Stimulated activated naive CD8-positive, alpha-beta T cell treated with anti-CD3 and anti-CD28 coated beads, Interleukin-15, Interleukin-2, amounts not matched to agents 100 ng/mL and 50 ng/mL, for 24 hours (primary cell): ENCODE measurements at regions not wholly inside any gene's neighbourhood (a gene's known extent, or its start where the extent isn't known, plus 50 kb on each side); places are given as distances from the start of the nearest gene placed in this dataset.
"Not testable (repeated sequence)": the region's sequence is repeated elsewhere in the genome, so short reads cannot be mapped to it uniquely, and the experiment has no call there.

Experiments used
- H3K27ac Mint-ChIP-seq: one replicate; pipeline ENCODE4 v1.8.0; 2021; ENCODE audit warnings: mild to moderate bottlenecking, mixed read lengths
- H3K27me3 Mint-ChIP-seq: one replicate; pipeline ENCODE4 v1.8.0; 2021; ENCODE audit warnings: mixed read lengths
- H3K36me3 Mint-ChIP-seq: one replicate; pipeline ENCODE4 v1.8.0; 2021; ENCODE audit warnings: low read depth, mixed read lengths
- H3K4me1 Mint-ChIP-seq: one replicate; pipeline ENCODE4 v1.8.0; 2021; ENCODE audit warnings: low read depth, mixed read lengths
- H3K4me3 Mint-ChIP-seq: one replicate; pipeline ENCODE4 v1.8.0; 2021; ENCODE audit warnings: mild to moderate bottlenecking, mixed read lengths
- H3K9me3 Mint-ChIP-seq: one replicate; pipeline ENCODE4 v1.8.0; 2021; ENCODE audit warnings: mixed read lengths

- no peaks in the 10 kb centered on the region for H3K36me3 Mint-ChIP-seq
- no peaks in the 10 kb centered on the region for H3K4me1 Mint-ChIP-seq
- no peaks in the 10 kb centered on the region for H3K9me3 Mint-ChIP-seq
- H3K27ac Mint-ChIP-seq, result no peak overlapping the region
- H3K27me3 Mint-ChIP-seq, result no peaks in the 10 kb centered on the region
- H3K4me3 Mint-ChIP-seq, result no peak overlapping the region
These were observed 524.2 kb upstream of the CRIM1 start for GRCh38 chr2:35831385-35831784.

GRCh38 chr2:35830833-35831232 is 524.7 kb upstream of the CRIM1 start:
- no peaks in the 10 kb centered on the region for H3K9me3 Mint-ChIP-seq

DNA sequence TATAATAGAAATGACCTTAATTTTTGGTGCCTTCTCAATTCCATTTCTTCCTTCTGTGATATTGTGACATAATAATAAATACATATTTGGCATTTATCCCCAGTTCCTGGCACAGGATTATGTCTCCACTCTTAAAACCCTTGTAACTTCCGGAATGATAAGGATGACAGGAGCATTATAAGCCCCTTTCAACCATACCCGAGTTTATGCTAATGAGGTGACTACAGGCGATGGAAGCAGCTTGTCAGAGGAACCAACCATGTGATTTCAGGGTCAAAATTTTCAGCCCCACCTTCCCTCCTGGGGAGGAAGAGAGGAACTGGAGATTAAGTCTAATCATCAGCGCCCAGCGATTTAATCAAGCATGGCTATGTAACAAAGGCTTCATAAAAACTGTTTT is 528.5 kb upstream of the CRIM1 start:
- Mint-ChIP-seq H3K36me3 (no peaks in the 10 kb centered on the region), H3K27me3 (no peaks in the 10 kb centered on the region), H3K27ac (no peak overlapping the region), H3K4me3 (no peak overlapping the region), H3K9me3 (no peaks in the 10 kb centered on the region), H3K4me1 (no peaks in the 10 kb centered on the region)

More at GRCh38 chr2:35830833-35831232, 524.7 kb upstream of the CRIM1 start:
- Mint-ChIP-seq H3K4me1 (no peaks in the 10 kb centered on the region), H3K4me3 (no peak overlapping the region), H3K36me3 (no peaks in the 10 kb centered on the region), H3K27ac (no peak overlapping the region), H3K27me3 (no peaks in the 10 kb centered on the region)

DNA sequence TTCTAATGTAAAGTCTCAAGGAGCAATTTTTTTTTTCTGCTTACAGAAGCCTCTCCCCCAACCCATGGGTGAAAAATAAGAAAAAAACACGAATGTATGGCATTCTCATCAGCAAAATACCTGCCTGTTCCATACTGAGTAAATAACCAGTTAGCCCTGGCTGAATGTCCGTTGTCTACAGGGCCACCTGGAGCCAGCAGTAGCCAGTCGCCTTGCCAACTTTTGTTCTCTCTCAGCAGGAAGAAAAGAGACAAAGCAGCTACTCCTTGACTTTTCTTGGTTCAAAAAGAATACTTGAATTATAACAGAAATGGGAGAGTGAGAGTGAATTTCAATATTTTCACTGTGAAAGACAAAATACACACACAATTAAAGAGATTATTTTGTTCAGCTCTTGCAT is 532.9 kb upstream of the CRIM1 start:
- Mint-ChIP-seq H3K36me3 (no peaks in the 10 kb centered on the region), H3K9me3 (no peaks in the 10 kb centered on the region), H3K4me1 (no peaks in the 10 kb centered on the region), H3K4me3 (no peak overlapping the region), H3K27ac (no peak overlapping the region), H3K27me3 (peaks cover 4% of the 10 kb centered on the region)

DNA sequence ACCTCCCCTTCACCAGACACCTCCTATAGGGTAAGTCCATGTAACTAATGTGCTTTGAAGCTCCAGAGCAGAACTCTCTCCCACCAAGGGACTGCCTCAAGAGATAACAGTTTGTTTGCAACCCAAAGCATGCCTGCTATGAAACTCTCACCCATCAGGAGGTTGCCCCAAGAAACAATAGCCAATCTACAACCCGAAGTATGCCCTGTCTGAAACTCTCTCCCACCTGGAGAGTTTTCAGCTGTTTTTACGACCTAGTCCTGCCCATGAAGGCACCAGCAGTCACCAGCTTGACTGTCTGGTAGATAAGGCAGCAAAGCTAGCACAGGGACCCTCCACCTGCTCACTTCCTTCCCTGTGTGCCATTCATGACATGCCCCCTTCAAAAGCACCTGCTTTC is 533.9 kb upstream of the CRIM1 start:
- Mint-ChIP-seq H3K27me3 (peaks cover 4% of the 10 kb centered on the region), H3K27ac (no peak overlapping the region), H3K4me3 (no peak overlapping the region), H3K36me3 (no peaks in the 10 kb centered on the region), H3K9me3 (no peaks in the 10 kb centered on the region), H3K4me1 (no peaks in the 10 kb centered on the region)

DNA sequence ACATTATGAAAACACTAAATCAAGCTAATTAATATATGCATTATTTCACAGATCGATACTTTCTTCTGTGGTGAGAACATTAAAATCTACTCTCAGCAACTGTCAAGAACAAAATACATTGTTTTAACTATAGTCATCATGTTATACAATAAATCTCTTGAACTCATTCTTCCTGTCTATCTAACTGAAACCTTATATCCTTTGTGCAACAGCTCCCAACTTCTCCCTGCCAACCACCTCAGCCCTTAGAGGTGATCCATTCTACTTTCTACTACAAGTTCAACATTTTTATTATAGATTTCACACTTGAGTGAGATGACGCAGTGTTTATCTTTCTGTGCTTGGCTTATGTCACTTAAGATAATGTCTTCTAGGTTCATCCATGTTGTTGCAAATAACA is 535.2 kb upstream of the CRIM1 start:
- no peaks in the 10 kb centered on the region for H3K9me3 Mint-ChIP-seq
- H3K27me3 Mint-ChIP-seq, result peaks cover 8% of the 10 kb centered on the region
- H3K36me3 Mint-ChIP-seq, result no peaks in the 10 kb centered on the region
- no peak overlapping the region for H3K27ac Mint-ChIP-seq
- H3K4me1 Mint-ChIP-seq, result no peaks in the 10 kb centered on the region
- H3K4me3 Mint-ChIP-seq, result no peak overlapping the region

DNA sequence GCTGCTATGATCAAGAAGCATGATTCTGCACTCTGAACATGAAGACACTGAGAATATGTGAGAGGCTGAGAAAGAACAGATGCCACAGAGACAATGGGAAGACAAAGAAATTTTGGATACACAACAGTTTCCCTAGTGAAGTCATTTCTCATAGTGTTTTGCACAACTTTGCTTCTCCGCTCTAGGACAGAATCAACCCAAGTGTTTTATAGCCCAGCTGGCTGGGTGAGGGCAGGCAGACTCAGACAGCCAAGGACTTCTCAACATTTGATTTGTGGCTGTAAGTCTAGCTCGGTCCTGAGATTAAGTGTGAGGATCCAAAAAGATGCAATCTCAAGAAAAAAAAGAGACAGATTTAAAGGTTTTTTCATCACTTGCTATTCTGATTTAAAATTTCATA is 536.5 kb upstream of the CRIM1 start:
- Mint-ChIP-seq H3K4me3 (no peak overlapping the region), H3K27me3 (peaks cover 8% of the 10 kb centered on the region), H3K36me3 (no peaks in the 10 kb centered on the region), H3K9me3 (no peaks in the 10 kb centered on the region), H3K4me1 (no peaks in the 10 kb centered on the region), H3K27ac (no peak overlapping the region)

DNA sequence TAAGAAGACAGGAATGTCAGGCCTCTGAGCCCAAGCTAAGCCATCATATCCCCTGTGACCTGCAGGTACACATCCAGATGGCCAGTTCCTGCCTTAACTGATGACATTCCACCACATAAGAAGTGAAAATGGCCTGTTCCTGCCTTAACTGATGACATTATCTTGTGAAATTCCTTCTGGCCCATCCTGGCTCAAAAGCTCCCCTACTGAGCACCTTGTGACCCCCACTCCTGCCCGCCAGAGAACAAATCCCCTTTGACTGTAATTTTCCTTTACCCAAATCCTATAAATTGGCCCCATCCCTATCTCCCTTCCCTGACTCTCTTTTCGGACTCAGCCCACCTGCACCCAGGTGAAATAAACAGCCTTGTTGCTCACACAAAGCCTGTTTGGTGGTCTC is 537.2 kb upstream of the CRIM1 start:
- H3K9me3 Mint-ChIP-seq, H3K27me3 Mint-ChIP-seq, H3K4me3 Mint-ChIP-seq, H3K36me3 Mint-ChIP-seq, H3K27ac Mint-ChIP-seq, H3K4me1 Mint-ChIP-seq: not testable (repeated sequence)

GRCh38 chr2:35814597-35814996 is 541.0 kb upstream of the CRIM1 start:
- H3K4me1 Mint-ChIP-seq, H3K9me3 Mint-ChIP-seq, H3K4me3 Mint-ChIP-seq, H3K27me3 Mint-ChIP-seq, H3K36me3 Mint-ChIP-seq, H3K27ac Mint-ChIP-seq: not testable (repeated sequence)

DNA sequence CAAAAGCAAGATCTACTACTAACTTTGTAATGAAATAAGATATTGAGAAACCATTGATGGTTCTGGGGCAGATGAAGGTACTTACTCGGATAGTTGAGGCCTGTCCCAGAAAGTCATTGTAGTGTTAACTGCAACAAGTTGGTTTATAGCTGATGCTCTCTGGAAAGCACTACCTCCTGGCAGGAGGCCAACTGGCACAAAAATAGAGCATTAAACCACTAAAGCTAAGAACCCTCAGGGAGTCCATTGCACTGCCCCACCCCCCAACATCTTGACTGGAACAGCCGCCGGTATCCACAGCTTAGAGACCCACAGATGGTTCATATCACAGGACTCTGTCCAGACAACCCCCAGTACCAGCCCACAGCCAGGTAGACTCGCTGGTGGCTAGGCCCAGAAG is 552.5 kb upstream of the CRIM1 start:
- H3K27ac Mint-ChIP-seq, result no peak overlapping the region
- no peaks in the 10 kb centered on the region for H3K4me1 Mint-ChIP-seq
- peaks cover 17% of the 10 kb centered on the region for H3K9me3 Mint-ChIP-seq
- H3K4me3 Mint-ChIP-seq, result no peak overlapping the region
- no peaks in the 10 kb centered on the region for H3K36me3 Mint-ChIP-seq
- no peaks in the 10 kb centered on the region for H3K27me3 Mint-ChIP-seq

DNA sequence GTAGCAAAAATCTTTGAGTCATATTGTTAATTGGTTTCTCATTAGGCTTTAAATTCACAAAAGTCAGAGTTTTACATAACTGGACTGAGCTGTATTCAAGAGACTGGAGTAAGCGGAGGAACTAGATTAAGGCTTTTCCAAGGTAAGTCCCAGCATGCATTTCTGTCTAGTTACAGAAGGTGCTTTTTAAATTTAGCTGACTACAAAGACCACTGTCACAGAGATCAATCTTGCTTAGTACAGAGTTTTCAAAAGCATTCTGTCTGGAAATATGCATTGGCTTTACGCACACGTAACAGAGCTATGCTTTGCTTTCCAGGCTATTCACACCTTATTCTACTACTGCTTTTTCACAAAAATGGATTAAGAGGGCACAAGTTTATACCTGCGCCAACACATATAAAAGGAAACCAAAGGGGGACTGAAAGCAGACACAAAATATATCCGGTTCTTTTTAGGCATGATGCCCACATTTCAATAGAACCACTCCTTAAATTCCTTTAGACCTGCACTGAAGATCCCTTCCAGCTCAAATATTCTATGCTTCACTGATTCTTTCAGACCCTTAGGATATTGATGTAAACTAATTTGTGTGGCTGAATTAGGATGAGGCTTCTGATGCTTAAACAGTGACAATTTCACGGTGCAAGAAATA is 560.7 kb upstream of the CRIM1 start:
- Mint-ChIP-seq H3K4me3 (no peak overlapping the region), H3K36me3 (no peaks in the 10 kb centered on the region), H3K9me3 (no peaks in the 10 kb centered on the region), H3K27me3 (no peaks in the 10 kb centered on the region), H3K4me1 (no peaks in the 10 kb centered on the region), H3K27ac (no peak overlapping the region)

- no peaks in the 10 kb centered on the region for H3K36me3 Mint-ChIP-seq
These were observed 565.3 kb upstream of the CRIM1 start for GRCh38 chr2:35790292-35790691.

DNA sequence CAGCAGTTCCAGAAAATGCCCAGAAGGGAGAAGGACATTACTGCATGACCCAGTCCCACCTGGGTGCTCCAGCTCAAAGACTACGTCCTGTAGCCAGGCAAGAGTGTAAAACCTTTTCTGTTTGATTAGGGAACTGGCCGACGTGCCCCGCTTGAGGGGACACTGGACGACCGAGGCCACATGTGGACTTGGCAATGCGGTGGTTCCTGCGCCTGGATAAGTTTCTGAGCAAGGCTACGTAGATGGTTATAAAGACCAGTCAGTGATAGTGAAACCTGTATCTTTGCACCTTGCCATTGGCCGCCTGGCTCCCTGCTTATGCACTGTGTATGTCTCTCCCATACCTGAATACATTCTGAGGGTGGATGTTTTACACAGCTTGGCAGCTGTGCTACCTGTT is 567.0 kb upstream of the CRIM1 start:
- Mint-ChIP-seq H3K4me1 (no peaks in the 10 kb centered on the region), H3K27me3 (no peaks in the 10 kb centered on the region), H3K36me3 (no peaks in the 10 kb centered on the region), H3K4me3 (no peak overlapping the region), H3K27ac (no peak overlapping the region), H3K9me3 (peaks cover 8% of the 10 kb centered on the region)

More at GRCh38 chr2:35790292-35790691, 565.3 kb upstream of the CRIM1 start:
- Mint-ChIP-seq H3K27me3 (no peaks in the 10 kb centered on the region), H3K9me3 (peaks cover 3% of the 10 kb centered on the region), H3K4me3 (no peak overlapping the region), H3K27ac (no peak overlapping the region), H3K4me1 (no peaks in the 10 kb centered on the region)

DNA sequence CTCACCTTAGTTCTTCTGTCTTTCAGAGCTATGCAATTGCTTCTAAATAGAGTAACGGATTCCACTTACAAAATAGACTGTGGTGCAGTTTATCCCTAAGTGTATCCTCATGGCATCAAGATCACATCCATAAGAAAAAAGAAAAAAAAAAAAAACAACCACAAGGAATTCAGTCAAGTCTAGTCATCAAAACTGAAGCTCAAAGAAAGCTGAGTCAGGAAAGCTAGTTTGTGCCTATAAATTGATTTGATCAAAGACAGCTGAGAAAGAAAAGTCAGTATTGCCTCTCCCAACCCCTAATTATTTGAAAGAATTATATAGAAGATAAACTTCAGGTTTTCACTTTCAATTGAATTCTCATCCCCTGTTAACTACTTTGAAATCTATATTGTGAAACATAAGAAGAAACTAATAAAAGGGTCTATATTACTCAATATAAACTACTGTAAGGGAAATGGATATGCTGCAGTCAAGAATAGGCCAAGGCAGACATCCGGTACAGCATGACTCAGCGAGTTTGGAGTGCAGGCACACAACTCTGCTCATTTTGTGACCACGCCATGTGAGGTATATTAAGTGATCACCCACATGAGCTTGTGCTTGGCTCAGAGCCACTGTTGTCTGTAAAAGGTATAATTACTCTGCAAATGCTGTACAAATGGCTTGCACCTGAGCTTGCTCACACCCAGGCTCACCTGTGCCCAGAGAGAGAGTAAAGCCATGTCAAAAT is 568.1 kb upstream of the CRIM1 start:
- H3K36me3 Mint-ChIP-seq, result no peaks in the 10 kb centered on the region
- H3K9me3 Mint-ChIP-seq, result peaks cover 8% of the 10 kb centered on the region
- H3K4me3 Mint-ChIP-seq, result no peak overlapping the region
- no peaks in the 10 kb centered on the region for H3K27me3 Mint-ChIP-seq
- H3K27ac Mint-ChIP-seq, result no peak overlapping the region
- H3K4me1 Mint-ChIP-seq, result no peaks in the 10 kb centered on the region

- Mint-ChIP-seq H3K27me3 (no peaks in the 10 kb centered on the region), H3K4me1 (no peaks in the 10 kb centered on the region), H3K27ac (no peak overlapping the region), H3K9me3 (peaks cover 8% of the 10 kb centered on the region), H3K4me3 (no peak overlapping the region), H3K36me3 (no peaks in the 10 kb centered on the region)
These were observed 570.0 kb upstream of the CRIM1 start for GRCh38 chr2:35785564-35785963.

DNA sequence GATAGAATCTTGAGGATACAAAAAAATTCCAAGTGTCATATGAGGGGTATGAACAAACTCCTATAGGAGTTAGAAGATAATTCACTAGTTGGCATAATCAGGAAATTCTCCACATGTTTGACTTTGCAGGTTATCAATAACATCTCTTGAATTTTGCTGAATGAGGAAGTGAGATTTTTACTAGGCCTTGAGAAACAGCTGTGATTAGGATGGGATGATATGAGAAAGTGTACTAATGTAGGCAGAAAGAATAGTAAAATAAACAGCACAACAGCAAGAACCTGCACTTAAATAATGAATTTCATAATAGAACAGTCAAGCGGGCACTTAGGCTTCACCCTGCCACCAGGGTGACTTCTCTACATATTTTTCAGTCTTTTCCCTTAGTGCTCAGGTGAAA is 570.8 kb upstream of the CRIM1 start:
- Mint-ChIP-seq H3K36me3 (no peaks in the 10 kb centered on the region), H3K4me1 (no peaks in the 10 kb centered on the region), H3K9me3 (peaks cover 8% of the 10 kb centered on the region), H3K27me3 (no peaks in the 10 kb centered on the region), H3K27ac (no peak overlapping the region), H3K4me3 (no peak overlapping the region)
